Thyroid gland (tissue), 4 donors: ENCODE measurements at regions not wholly inside any gene's neighbourhood (a gene's known extent, or its start where the extent isn't known, plus 50 kb on each side); places are given as distances from the start of the nearest gene placed in this dataset.

Source experiments
- DNase-seq, 2 donors: peaks; one replicate each; pipeline ENCODE4 v3.0.0-alpha.2; 2019
- H3K27ac ChIP-seq, 3 donors: fragments of 200-600 bp; sonication (generic); 1 replicate in 2 of 3; 2 replicates in 1 of 3; pipeline ENCODE4 v1.5.1; 2016 to 2019; ENCODE audit warnings: mild to moderate bottlenecking in 1 of 3, moderate library complexity in 1 of 3
- H3K27me3 ChIP-seq: fragments of 200-600 bp; sonication (generic); one replicate; pipeline ENCODE4 v1.5.1; 2019
- H3K36me3 ChIP-seq, 2 donors: fragments of 200-600 bp; sonication (generic); one replicate each; pipeline ENCODE4 v1.5.1; 2016 to 2019
- H3K4me1 ChIP-seq, 2 donors: fragments of 200-600 bp; sonication (generic); one replicate each; pipeline ENCODE4 v1.5.1; 2017 to 2019
- H3K4me3 ChIP-seq, 3 donors: fragments of 200-600 bp; sonication (generic); replicated peaks in 1 of 3; 1 replicate in 2 of 3; 2 replicates in 1 of 3; pipeline ENCODE4 v1.5.1; 2016; ENCODE audit warnings: mild to moderate bottlenecking in 1 of 3
- H3K9me3 ChIP-seq: fragments of 200-600 bp; sonication (generic); one replicate; pipeline ENCODE4 v1.5.1; 2017
- CTCF ChIP-seq, 6 experiments: fragments of 200-600 bp in 3 of 6; fragments of 450-650 bp in 3 of 6; sonication (generic) in 3 of 6; IDR thresholded peaks; one replicate each; pipeline ENCODE4 v1.5.1; 2016 to 2019; ENCODE audit warnings: antibody characterized with exemption in 6 of 6, mild to moderate bottlenecking in 2 of 6, inconsistent platforms in 1 of 6, moderate library complexity in 1 of 6
- POLR2A ChIP-seq, 2 donors: fragments of 450-650 bp; IDR thresholded peaks; one replicate each; pipeline ENCODE4 v1.6.1; 2017; ENCODE audit warnings: antibody characterized with exemption in 2 of 2, mild to moderate bottlenecking in 2 of 2, moderate library complexity in 1 of 2
- WGBS, 2 donors: methylation state at CpG; one replicate each; pipeline ENCODE4 v1.1.5; 2017; 5-methylcytosine and 5-hydroxymethylcytosine counted together
- intact Hi-C: fragments of 100-400 bp; cut with DNase I; formaldehyde crosslinking; loops from one replicate; pipeline ENCODE4 v1.15.1; 2023

GRCh38 chr3:102144063-102144462, 290.8 kb upstream of the ZPLD1 start:
- H3K4me1 ChIP-seq, result peaks cover 10 to 19% of the 10 kb centered on the region in 2 donors
- TF ChIP-seq POLR2A (IDR thresholded peaks at IDR 0.05) (no peak), CTCF (IDR thresholded peaks at IDR 0.05) (no peak)
- intact Hi-C loops, result no loop called here
- no peaks in the 10 kb centered on the region for H3K9me3 ChIP-seq
- WGBS, 2 donors, result 84 to 87% methylated on average over 3 of the region's 3 CpGs
- H3K27ac ChIP-seq, result no peak overlapping the region
- H3K27me3 ChIP-seq, result no peaks in the 10 kb centered on the region
- H3K4me3 ChIP-seq, result no peak overlapping the region
- H3K36me3 ChIP-seq, result no peaks in the 10 kb centered on the region
- DNase-seq, result no peak

DNA sequence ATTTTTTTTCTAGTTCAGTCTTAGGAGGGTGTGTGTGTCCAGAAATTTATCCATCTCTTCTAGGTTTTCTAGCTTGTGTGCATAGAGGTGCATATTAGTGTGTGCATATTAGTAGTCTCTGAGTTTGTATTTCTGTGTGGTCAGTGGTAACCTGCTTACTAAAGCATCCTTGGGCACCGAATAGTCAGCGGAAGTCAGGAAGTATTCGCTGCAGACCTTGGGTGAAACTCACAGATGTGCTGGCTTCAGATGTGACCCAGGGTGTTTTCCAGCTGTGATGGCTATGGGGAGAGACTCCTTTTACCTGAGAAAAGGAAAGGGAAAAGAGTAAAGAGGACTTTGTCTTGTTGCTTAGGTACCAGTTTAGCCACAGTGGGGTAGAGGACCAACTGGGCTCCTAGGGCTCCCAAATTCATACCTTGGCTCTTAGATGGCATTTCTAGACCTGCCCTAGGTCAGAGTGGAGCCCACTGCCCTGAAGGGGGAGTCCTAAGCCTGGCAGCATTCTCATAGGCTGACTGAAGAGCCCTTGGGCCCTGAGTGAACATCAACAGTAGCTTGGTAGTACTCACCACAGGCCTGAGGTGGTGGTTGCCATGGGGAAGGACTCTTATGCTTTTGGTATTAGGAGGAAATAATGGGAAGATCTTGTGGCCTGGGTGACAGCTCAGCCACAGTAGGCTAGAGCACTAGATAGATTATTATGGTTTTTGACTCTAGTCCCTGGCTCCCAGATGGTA, 286.0 kb upstream of the ZPLD1 start:
- no peak overlapping the region for H3K27ac ChIP-seq
- H3K27me3 ChIP-seq, result no peaks in the 10 kb centered on the region
- H3K9me3 ChIP-seq, result no peaks in the 10 kb centered on the region
- H3K4me1 ChIP-seq, result no peaks in the 10 kb centered on the region
- WGBS, 2 donors, result 96 to 100% methylated on average over 3 of the region's 3 CpGs
- no peak for DNase-seq
- H3K4me3 ChIP-seq, result no peak overlapping the region
- H3K36me3 ChIP-seq, result no peaks in the 10 kb centered on the region
- TF ChIP-seq CTCF (IDR thresholded peaks at IDR 0.05) (no peak), POLR2A (IDR thresholded peaks at IDR 0.05) (no peak)
- intact Hi-C loops, result no loop called here

- TF ChIP-seq POLR2A (IDR thresholded peaks at IDR 0.05), result no peak
- no peak for TF ChIP-seq CTCF (IDR thresholded peaks at IDR 0.05)
- no peak overlapping the region for H3K27ac ChIP-seq
- H3K36me3 ChIP-seq, result no peaks in the 10 kb centered on the region
- no peak for DNase-seq
- peaks cover 0 to 4% of the 10 kb centered on the region in 2 donors for H3K4me1 ChIP-seq
- 100% methylated on average over 1 of the region's 1 CpG for WGBS, 2 donors
- H3K4me3 ChIP-seq, result no peak overlapping the region
- intact Hi-C loops, result no loop called here
- no peaks in the 10 kb centered on the region for H3K27me3 ChIP-seq
- H3K9me3 ChIP-seq, result no peaks in the 10 kb centered on the region
These were observed 282.9 kb upstream of the ZPLD1 start for GRCh38 chr3:102151935-102152334.

DNA sequence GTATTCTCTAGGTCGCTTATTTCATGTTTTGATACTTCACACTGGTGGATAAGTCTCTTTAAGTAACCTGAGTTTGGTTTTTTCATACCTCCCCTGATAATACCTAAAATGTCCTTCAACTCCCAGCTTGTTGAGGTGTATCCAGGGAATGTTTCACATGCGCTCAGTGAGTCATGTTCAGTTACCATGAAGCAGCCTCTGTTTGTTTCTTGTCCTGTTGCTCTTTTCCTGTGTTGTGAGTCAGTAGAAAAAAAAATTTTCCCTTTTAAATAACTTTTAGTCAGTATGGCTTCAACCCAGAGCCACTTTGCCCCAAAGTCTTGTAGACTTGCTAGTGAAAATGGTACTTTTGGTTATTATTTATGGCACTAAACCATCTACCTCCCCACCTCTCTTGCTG, 278.4 kb upstream of the ZPLD1 start:
- Histone ChIP-seq H3K36me3 (no peaks in the 10 kb centered on the region), H3K9me3 (no peaks in the 10 kb centered on the region), H3K4me1 (peaks cover 0 to 4% of the 10 kb centered on the region in 2 donors), H3K27me3 (no peaks in the 10 kb centered on the region), H3K4me3 (no peak overlapping the region), H3K27ac (peak overlapping the region in 1 of 3 donors; percentile 15)
- TF ChIP-seq POLR2A (IDR thresholded peaks at IDR 0.05), result no peak
- no peak for TF ChIP-seq CTCF (IDR thresholded peaks at IDR 0.05)
- DNase-seq, result peak; percentile 19 to 37
- intact Hi-C loops, result no loop called here
- 61 to 70% methylated on average over 2 of the region's 2 CpGs for WGBS, 2 donors

- Histone ChIP-seq H3K4me1 (peaks cover 3 to 15% of the 10 kb centered on the region in 2 donors), H3K4me3 (no peak overlapping the region), H3K36me3 (no peaks in the 10 kb centered on the region), H3K9me3 (no peaks in the 10 kb centered on the region), H3K27me3 (no peaks in the 10 kb centered on the region), H3K27ac (no peak overlapping the region)
- WGBS, 2 donors, result 94 to 95% methylated on average over 3 of the region's 3 CpGs
- intact Hi-C loops, result no loop called here
- no peak for DNase-seq
- TF ChIP-seq POLR2A (IDR thresholded peaks at IDR 0.05) (no peak), CTCF (IDR thresholded peaks at IDR 0.05) (no peak)
These were observed 276.6 kb upstream of the ZPLD1 start for GRCh38 chr3:102158080-102158740.
